Spinal cord (tissue), 9 donors: ENCODE measurements at regions not wholly inside any gene's neighbourhood (a gene's known extent, or its start where the extent isn't known, plus 50 kb on each side); places are given as distances from the start of the nearest gene placed in this dataset.
"Not testable (repeated sequence)": the region's sequence is repeated elsewhere in the genome, so short reads cannot be mapped to it uniquely, and the experiment has no call there.

Experiments used
- DNase-seq, 6 donors: peaks; one replicate each; pipeline versions ENCODE4 v3.0.0 to v3.0.0-alpha.2; 2013 to 2015; ENCODE audit warnings: low spot score in 6 of 6, low read depth in 4 of 6
- H3K27ac ChIP-seq: one replicate; pipeline ENCODE4 v1.5.1; 2013; ENCODE audit warnings: low read depth, low read length, control low read depth
- H3K27me3 ChIP-seq: one replicate; pipeline ENCODE4 v1.6.1; 2013; ENCODE audit warnings: low read length; ENCODE audit not compliant: control insufficient read depth, insufficient read depth
- H3K36me3 ChIP-seq: one replicate; pipeline ENCODE4 v1.6.1; 2013; ENCODE audit warnings: low read length; ENCODE audit not compliant: control insufficient read depth, insufficient read depth
- H3K4me1 ChIP-seq: one replicate; pipeline ENCODE4 v1.6.1; 2013; ENCODE audit warnings: low read length; ENCODE audit not compliant: control insufficient read depth, insufficient read depth
- H3K4me3 ChIP-seq: one replicate; pipeline ENCODE4 v1.5.1; 2013; ENCODE audit warnings: low read depth, low read length, control low read depth
- H3K9me3 ChIP-seq: one replicate; pipeline ENCODE4 v1.6.1; 2013; ENCODE audit warnings: low read length; ENCODE audit not compliant: control insufficient read depth, insufficient read depth
- WGBS: methylation state at CpG from one replicate; pipeline ENCODE4 v1.1.5; 2013; ENCODE audit warnings: missing lambda C conversion rate; ENCODE audit not compliant: insufficient coverage; 5-methylcytosine and 5-hydroxymethylcytosine counted together
- donor health status: healthy.

- Histone ChIP-seq H3K4me1 (no peaks in the 10 kb centered on the region), H3K36me3 (no peaks in the 10 kb centered on the region), H3K4me3 (no peak overlapping the region), H3K9me3 (no peaks in the 10 kb centered on the region), H3K27me3 (no peaks in the 10 kb centered on the region), H3K27ac (no peak overlapping the region)
- DNase-seq, result no peak
- WGBS, result 64% methylated on average over 9 of the region's 10 CpGs
Observed at GRCh38 chr14:44873536-44873935, 88.2 kb downstream of the KLHL28 start.

GRCh38 chr14:44866770-44867169, 95.0 kb downstream of the KLHL28 start:
- no peaks in the 10 kb centered on the region for H3K36me3 ChIP-seq
- 100% methylated on average over 1 of the region's 1 CpG for WGBS
- no peak for DNase-seq
- no peaks in the 10 kb centered on the region for H3K9me3 ChIP-seq
- H3K27me3 ChIP-seq, result no peaks in the 10 kb centered on the region
- H3K27ac ChIP-seq, result no peak overlapping the region
- H3K4me3 ChIP-seq, result no peak overlapping the region
- H3K4me1 ChIP-seq, result no peaks in the 10 kb centered on the region

- no peaks in the 10 kb centered on the region for H3K27me3 ChIP-seq
- no peak overlapping the region for H3K27ac ChIP-seq
- 88% methylated on average over 2 of the region's 2 CpGs for WGBS
Observed at GRCh38 chr14:44866322-44866721, 95.4 kb downstream of the KLHL28 start.

GRCh38 chr14:44863271-44863670, 98.5 kb downstream of the KLHL28 start:
- H3K4me1 ChIP-seq, result no peaks in the 10 kb centered on the region
- H3K4me3 ChIP-seq, result no peak overlapping the region
- WGBS, result no CpG with 5 or more reads among the region's 3 CpGs
- H3K9me3 ChIP-seq, result no peaks in the 10 kb centered on the region
- no peak overlapping the region for H3K27ac ChIP-seq
- H3K36me3 ChIP-seq, result no peaks in the 10 kb centered on the region
- no peaks in the 10 kb centered on the region for H3K27me3 ChIP-seq
- DNase-seq, result no peak

More at GRCh38 chr14:44866322-44866721, 95.4 kb downstream of the KLHL28 start:
- H3K4me3 ChIP-seq, result no peak overlapping the region
- no peaks in the 10 kb centered on the region for H3K9me3 ChIP-seq
- H3K4me1 ChIP-seq, result no peaks in the 10 kb centered on the region
- no peaks in the 10 kb centered on the region for H3K36me3 ChIP-seq
- no peak for DNase-seq

- DNase-seq, result no peak
- Histone ChIP-seq H3K4me1 (no peaks in the 10 kb centered on the region), H3K9me3 (no peaks in the 10 kb centered on the region), H3K4me3 (no peak overlapping the region), H3K36me3 (no peaks in the 10 kb centered on the region), H3K27ac (no peak overlapping the region), H3K27me3 (no peaks in the 10 kb centered on the region)
- WGBS, result 100% methylated on average over 2 of the region's 4 CpGs
Observed at GRCh38 chr14:44854114-44854513, 107.6 kb downstream of the KLHL28 start.

- Histone ChIP-seq H3K9me3 (no peaks in the 10 kb centered on the region), H3K36me3 (no peaks in the 10 kb centered on the region), H3K27me3 (no peaks in the 10 kb centered on the region), H3K4me3 (no peak overlapping the region), H3K4me1 (no peaks in the 10 kb centered on the region), H3K27ac (no peak overlapping the region)
- no CpG with 5 or more reads among the region's 8 CpGs for WGBS
- no peak for DNase-seq
Observed at GRCh38 chr14:44847526-44848309, 114.0 kb downstream of the KLHL28 start.

- Histone ChIP-seq H3K27me3 (no peaks in the 10 kb centered on the region), H3K4me1 (no peaks in the 10 kb centered on the region), H3K9me3 (no peaks in the 10 kb centered on the region), H3K27ac (no peak overlapping the region), H3K4me3 (no peak overlapping the region), H3K36me3 (no peaks in the 10 kb centered on the region)
- peak; percentile 28 to 92 (median 58) for DNase-seq
- WGBS, result 34% methylated on average over 3 of the region's 4 CpGs
Observed at GRCh38 chr14:44846232-44846824, 115.4 kb downstream of the KLHL28 start.

GRCh38 chr14:44835928-44836327, 125.8 kb downstream of the KLHL28 start:
- H3K9me3 ChIP-seq, H3K4me1 ChIP-seq, H3K4me3 ChIP-seq, H3K27me3 ChIP-seq, H3K36me3 ChIP-seq, H3K27ac ChIP-seq, DNase-seq: not testable (repeated sequence)
- WGBS, result 76% methylated on average over 2 of the region's 9 CpGs

GRCh38 chr14:44833376-44834060, 128.2 kb downstream of the KLHL28 start:
- WGBS, result no CpG with 5 or more reads among the region's 1 CpG
- H3K27me3 ChIP-seq, result no peaks in the 10 kb centered on the region
- H3K27ac ChIP-seq, result no peak overlapping the region
- no peaks in the 10 kb centered on the region for H3K9me3 ChIP-seq
- DNase-seq, result no peak
- H3K36me3 ChIP-seq, result no peaks in the 10 kb centered on the region
- H3K4me1 ChIP-seq, result no peaks in the 10 kb centered on the region
- H3K4me3 ChIP-seq, result no peak overlapping the region
